GM12878 (cell line): ENCODE measurements at regions not wholly inside any gene's neighbourhood (a gene's known extent, or its start where the extent isn't known, plus 50 kb on each side); places are given as distances from the start of the nearest gene placed in this dataset.

ENCODE experiments used
- ATF3 ChIP-seq: IDR thresholded peaks from 2 replicates; pipeline ENCODE4 v1.6.1; 2011; ENCODE audit warnings: low read depth, mild to moderate bottlenecking, low read length, moderate library complexity, borderline replicate concordance; ENCODE audit errors: extremely low read depth
- CTCF ChIP-seq, 3 experiments: IDR thresholded peaks in 2 of 3; conservative IDR thresholded peaks in 1 of 3; 2 replicates each; pipeline ENCODE4 v1.5.1; 2011; ENCODE audit warnings: low read depth in 3 of 3, low read length in 3 of 3, mild to moderate bottlenecking in 3 of 3, control low read depth in 2 of 3, moderate library complexity in 2 of 3, inconsistent platforms in 1 of 3, mixed read lengths in 1 of 3; ENCODE audit not compliant: control insufficient read depth in 2 of 3, insufficient read depth in 1 of 3; ENCODE audit errors: extremely low read depth in 1 of 3
- EP300 ChIP-seq, 2 experiments: fragments of 150-350 bp in 1 of 2; IDR thresholded peaks; 2 replicates each; pipeline ENCODE4 v1.6.1; 2011 to 2012; ENCODE audit warnings: low read depth in 2 of 2, low read length in 2 of 2, borderline replicate concordance in 1 of 2, improper control_type of control experiment in 1 of 2, inconsistent platforms in 1 of 2; ENCODE audit not compliant: control insufficient read depth in 1 of 2
- NR2F1 ChIP-seq: fragments of 450-650 bp; conservative IDR thresholded peaks from 2 replicates; pipeline ENCODE4 v1.6.1; 2017; ENCODE audit warnings: mild to moderate bottlenecking
- POLR2AphosphoS5 ChIP-seq: IDR thresholded peaks from 2 replicates; pipeline ENCODE4 v1.6.1; 2011; ENCODE audit warnings: mild to moderate bottlenecking, low read length, inconsistent platforms
- RAD51 ChIP-seq: fragments of 450-650 bp; IDR thresholded peaks from 2 replicates; pipeline ENCODE4 v1.6.1; 2016; ENCODE audit warnings: moderate library complexity, mild to moderate bottlenecking, inconsistent platforms
- REST ChIP-seq: IDR thresholded peaks from 2 replicates; pipeline ENCODE4 v1.6.1; 2012; ENCODE audit warnings: mild to moderate bottlenecking, low read depth, low read length

GRCh38 chr11:134799386-134799785, 387.3 kb upstream of the B3GAT1 start:
- TF ChIP-seq CTCF (IDR thresholded peaks at IDR 0.05 in 2 of 3, conservative IDR thresholded peaks at IDR 0.05 in 1 of 3; ENCODE audit: control insufficient read depth in 2 of 3, extremely low read depth in 1 of 3, insufficient read depth in 1 of 3, low read depth in 3 of 3, low read length in 3 of 3): no peak
- no peak for TF ChIP-seq EP300 (IDR thresholded peaks at IDR 0.05; ENCODE audit: borderline replicate concordance in 1 of 2, control insufficient read depth in 1 of 2, low read depth in 2 of 2, low read length in 2 of 2)
- no peak for TF ChIP-seq POLR2AphosphoS5
- no peak for TF ChIP-seq RAD51
- no peak for TF ChIP-seq NR2F1
- TF ChIP-seq REST: no peak
- no peak for TF ChIP-seq ATF3
